NT2/D1 (cell line): ENCODE measurements at regions not wholly inside any gene's neighbourhood (a gene's known extent, or its start where the extent isn't known, plus 50 kb on each side); places are given as distances from the start of the nearest gene placed in this dataset.

Experiments
- SUZ12 ChIP-seq: IDR thresholded peaks from 2 replicates; pipeline ENCODE4 v1.6.1; 2011; ENCODE audit not compliant: insufficient read length, insufficient read depth; ENCODE audit errors: extremely low read depth
- YY1 ChIP-seq: IDR thresholded peaks from 2 replicates; pipeline ENCODE4 v1.6.1; 2011; ENCODE audit not compliant: insufficient read length, insufficient read depth
- ZNF274 ChIP-seq: IDR thresholded peaks from 2 replicates; pipeline ENCODE4 v1.6.1; 2011; ENCODE audit warnings: mild to moderate bottlenecking, low read depth, low read length

DNA sequence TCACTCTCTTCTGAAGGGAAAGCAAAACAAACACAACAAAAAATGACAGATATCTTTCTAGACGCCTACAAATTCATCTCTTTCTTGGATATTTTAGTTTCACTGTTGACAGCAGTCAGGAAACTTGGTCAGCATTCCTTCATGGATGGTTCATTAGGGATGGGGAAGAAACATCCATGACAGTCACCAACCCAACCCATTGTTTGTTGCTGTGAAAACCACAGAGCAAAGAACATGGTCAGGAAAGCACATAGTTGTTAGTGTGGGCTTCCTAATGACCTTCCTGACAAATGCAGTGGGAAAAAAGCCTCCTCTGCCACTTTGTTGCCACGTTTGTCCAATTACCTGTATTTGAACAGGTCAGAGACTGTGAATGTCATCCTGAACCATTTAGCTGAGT, 139.8 kb upstream of the SNX19 start:
- TF ChIP-seq YY1 (no peak), SUZ12 (no peak), ZNF274 (no peak)
